LoVo (cell line): ENCODE measurements at regions not wholly inside any gene's neighbourhood (a gene's known extent, or its start where the extent isn't known, plus 50 kb on each side); places are given as distances from the start of the nearest gene placed in this dataset.
"Not testable (repeated sequence)": the region's sequence is repeated elsewhere in the genome, so short reads cannot be mapped to it uniquely, and the experiment has no call there.

Experiments
- DNase-seq: peaks from one replicate; pipeline ENCODE4 v3.0.0-alpha.2; 2016; ENCODE audit warnings: low spot score

DNA sequence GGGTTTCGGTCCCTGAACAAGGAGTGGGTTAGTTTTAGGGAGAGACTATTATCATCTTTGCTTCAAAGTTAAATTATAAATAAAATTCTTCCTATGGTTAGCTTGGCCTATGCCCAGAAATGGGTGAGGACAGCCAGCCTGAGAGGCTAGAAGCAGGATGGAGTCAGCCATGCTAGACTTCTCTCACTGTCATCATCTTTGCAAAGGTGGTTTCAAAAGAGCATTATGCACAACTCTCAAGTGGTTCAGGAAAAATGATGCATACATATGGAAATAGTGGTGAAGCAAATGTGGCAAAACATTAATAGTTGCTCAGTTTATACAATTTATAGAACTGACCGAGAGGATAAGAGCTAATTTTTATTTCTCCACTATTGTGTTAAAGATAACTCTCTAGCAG lies 124.3 kb upstream of the FOXN2 start:
- DNase-seq, result no peak

DNA sequence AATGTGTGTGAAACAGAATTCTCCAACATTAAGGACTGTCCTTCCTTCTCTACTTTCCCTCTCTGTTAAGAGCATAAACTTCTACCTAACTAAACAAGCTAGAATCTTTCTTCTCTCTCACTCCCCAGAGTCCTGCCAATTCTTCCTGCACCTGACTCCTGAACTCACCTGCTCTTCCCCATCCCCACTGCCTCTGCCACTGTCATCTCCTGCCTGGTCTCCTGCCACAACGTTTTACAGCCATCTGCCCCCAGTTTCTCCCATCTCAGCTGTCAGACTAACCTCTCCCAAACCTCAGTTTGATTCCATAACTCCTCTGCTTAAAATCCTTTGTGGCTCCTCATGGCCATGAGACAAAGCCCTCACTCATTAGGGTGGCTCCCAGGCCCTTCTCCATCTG lies 119.8 kb upstream of the FOXN2 start:
- DNase-seq, result no peak

DNA sequence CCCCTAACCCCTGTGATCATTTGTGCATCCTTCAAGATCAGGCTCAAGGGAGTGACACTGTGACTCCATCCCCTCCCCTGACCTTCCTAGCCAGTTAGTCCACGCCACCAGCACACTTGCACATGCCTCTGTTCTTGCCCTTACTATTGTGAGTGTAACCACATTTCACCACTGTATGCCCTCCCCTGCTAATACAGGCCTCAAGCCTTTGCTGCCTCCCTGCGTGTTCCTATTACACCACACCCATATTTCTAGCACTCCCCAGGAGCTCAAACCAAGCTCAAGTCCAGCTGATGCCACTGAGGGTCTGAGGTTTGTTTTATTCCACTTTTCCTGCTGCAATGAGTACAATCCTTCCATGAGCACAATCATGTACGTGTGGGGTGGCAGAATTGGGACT lies 119.3 kb upstream of the FOXN2 start:
- no peak for DNase-seq

DNA sequence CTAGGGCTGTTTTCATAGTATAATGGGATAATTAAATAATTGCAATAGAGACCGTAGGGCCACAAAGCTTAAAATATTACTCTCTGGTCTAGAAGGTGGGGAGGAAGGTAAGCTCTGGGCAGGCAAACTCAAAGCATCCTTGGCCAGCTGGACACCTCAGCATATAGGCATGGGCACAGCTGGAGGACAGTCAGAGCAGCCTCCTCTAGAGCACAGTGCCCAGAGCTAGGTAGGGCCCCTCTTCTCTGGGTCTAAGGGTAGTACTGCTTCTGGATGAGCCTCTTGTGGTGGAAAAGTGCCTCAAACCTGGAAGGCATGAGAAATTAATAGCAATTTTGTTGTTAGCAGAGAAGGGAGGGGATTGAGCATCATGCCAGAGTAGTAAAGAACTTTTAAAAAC lies 116.9 kb upstream of the FOXN2 start:
- no peak for DNase-seq

DNA sequence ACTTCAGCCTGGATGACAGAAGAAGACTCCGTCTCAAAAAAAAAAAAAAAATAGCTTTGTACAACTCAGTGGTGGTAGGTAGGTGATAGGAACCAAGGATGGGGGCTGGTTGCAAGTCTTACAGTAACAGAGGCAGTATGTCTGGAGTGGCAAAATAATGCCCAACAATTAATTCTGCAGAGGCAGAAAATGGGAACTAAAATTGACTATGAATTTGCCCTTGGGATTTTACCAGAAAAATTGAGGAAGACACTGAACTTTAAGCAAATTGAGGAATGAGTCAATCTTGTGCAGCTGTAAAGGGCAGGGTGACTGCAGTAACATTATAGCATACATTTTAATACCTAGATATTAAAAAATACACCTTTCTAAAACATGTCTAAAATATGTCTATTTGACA lies 116.1 kb upstream of the FOXN2 start:
- DNase-seq, result no peak

DNA sequence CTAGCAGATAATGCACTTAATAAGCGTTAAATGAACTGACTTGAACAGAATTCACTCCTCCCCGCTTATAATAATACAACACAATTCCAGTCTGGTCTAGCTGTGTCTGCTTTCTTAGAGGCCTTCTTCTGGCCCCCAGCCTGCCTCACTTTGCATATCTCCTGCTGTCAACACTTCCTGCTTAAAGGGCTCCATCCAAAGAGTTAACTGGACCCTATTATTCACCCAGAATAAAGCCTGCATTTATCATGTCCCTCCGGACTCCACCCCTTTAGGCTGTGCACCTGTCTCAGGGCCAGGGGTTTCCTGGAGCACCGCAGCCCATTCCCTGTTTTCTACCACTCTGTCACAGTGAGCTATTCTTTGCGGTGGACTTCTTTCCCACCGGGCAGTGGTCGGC lies 115.4 kb upstream of the FOXN2 start:
- DNase-seq, result no peak

GRCh38 chr2:48200620-48201293 lies 113.7 kb upstream of the FOXN2 start:
- DNase-seq, result no peak

- not testable (repeated sequence) for DNase-seq
Observed at GRCh38 chr2:48201435-48201834, 113.0 kb upstream of the FOXN2 start.

DNA sequence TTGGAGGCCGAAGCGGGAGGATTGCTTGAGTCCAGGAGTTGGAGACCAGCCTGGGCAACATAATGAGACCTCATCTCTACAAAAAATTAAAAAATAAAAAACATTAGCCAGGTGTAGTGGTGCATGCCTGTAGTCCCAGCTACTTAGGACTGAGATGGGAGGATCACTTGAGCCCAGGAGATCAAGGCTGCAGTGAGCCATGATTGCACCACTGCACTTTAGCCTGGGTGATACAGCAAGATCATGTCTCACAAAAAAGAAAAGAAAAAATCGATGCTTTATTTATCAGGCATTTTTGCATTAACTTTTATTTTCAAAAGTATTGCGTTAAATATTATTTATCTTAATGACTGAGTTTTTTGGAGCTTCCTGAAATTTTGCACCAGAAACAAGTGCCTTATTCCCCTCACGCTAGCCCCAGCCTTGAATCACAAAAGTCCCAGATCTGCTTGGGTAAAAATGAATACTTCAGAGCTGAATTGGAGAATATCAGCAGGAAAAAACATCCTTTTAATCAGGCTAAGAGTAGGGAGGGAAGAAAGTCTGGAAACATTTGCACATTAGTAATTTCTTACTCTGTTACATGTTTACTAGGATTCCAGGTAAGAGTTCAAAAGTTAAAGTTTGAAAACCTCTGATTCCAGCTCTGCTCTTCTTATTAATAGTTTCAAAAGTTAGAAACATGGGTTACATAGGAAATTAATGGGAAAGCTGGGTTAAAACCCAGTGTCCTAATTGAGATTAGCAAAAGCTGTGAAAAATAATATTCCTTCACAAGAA lies 111.4 kb upstream of the FOXN2 start:
- DNase-seq, result no peak

DNA sequence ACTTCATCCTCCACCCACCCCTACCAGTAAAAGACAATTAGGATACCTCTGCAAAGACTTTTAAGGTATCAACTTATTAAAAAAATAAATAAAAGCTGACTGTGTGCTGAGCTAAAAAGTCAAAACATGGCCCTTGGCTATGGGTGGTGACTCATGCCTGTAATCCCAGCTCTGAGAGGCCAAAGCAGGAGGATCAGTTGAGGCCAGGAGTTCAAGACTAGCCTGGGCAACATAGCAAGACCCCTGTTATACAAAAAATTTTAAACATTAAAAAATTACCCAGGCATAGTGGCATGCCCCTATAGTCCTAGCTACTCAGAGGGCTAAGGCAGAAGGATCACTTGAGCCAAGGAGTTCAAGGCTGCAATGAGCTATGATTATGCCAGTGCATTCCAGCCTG lies 110.8 kb upstream of the FOXN2 start:
- DNase-seq, result no peak

DNA sequence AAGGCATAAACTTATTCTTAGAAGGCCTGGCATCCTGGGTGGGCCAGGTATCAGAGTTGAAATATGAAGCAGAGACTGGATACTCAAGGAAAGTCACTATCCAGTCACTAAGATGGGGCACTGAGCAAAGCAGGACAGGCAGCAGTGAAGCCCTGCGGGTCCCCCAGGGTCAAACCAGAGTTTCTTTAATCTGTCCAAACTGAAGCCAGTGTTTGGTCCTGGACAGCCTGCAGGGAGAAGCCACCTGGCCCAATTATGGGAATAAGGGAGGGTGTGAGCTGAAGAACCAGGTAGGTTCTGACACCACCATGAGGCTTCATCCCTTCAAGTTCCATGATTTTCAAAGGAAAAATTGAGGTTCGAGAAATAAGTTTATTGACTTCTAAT lies 109.7 kb upstream of the FOXN2 start:
- DNase-seq, result no peak

- no peak for DNase-seq
Observed at GRCh38 chr2:48205137-48205798, 109.2 kb upstream of the FOXN2 start.

DNA sequence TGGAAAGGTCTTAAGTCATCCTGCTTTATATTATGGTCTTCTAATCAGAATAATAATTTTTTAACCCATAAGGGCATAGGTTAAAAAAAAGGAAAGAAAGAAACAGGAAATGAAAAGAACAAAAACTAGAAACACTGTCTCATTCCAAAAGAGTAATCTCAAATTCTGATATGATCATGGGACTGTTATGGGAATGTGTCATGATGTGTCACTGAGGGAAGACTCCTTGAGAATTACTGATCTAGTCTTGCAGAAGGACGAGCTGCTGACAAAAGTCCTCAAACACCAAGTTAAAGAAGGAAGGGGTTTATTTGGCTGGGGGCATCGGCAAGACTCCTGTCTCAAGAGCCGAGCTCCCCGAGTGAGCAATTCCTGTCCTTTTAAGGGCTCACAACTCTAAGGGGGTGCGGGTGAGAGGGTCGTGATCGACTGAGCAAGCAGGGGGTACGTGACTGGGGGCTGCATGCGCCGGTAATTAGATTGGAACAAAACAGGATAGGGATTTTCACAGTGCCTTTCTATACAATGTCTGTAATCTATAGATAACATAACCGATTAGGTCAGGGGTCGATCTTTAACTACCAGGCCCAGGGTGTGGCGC lies 108.3 kb upstream of the FOXN2 start:
- DNase-seq, result not testable (repeated sequence)

- no peak for DNase-seq
Observed at GRCh38 chr2:48207201-48207641, 107.3 kb upstream of the FOXN2 start.

GRCh38 chr2:48207851-48208250 lies 106.6 kb upstream of the FOXN2 start:
- DNase-seq, result no peak

- DNase-seq, result no peak
Observed at GRCh38 chr2:48209214-48209885, 105.1 kb upstream of the FOXN2 start.

DNA sequence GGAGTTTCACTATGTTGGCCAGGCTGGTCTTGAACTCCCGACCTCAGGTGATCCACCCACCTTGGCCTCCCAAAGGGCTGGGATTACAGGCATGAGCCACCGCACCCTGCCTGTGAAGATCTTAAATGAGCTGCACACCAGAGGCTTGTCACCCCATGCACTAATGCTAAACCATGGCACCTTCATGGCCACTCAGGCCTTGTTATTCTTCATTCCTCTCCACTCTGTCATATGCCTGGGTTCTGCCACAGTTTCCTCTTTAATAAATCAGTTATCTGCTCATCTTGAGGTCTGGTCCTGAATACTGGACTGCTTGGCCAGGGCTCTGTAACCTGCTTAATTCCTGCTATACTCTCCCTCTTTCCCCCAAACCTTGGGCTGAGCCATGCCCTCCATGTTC lies 104.3 kb upstream of the FOXN2 start:
- no peak for DNase-seq

- DNase-seq, result no peak
Observed at GRCh38 chr2:48213646-48214045, 100.8 kb upstream of the FOXN2 start.

DNA sequence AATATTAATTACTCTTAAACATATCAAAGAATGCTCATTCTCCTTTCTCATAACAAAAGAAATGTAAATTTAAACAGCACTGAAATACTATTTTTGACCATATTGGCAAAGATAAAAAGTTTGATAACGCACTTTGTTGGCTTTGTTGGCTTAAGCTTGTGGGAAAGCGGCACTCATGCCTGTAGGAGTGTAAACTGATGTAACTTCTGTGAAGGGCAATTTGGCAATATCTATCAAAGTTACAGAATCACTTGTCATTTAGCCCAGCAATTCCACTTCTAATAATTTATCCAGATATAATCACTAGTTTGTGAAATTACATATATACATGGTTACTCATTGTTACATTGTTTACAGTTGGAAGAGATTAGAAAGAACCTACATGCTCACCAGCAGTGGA lies 96.3 kb upstream of the FOXN2 start:
- DNase-seq, result no peak

- DNase-seq, result no peak
Observed at GRCh38 chr2:48219234-48219554, 95.3 kb upstream of the FOXN2 start.

GRCh38 chr2:48219555-48220436 lies 94.7 kb upstream of the FOXN2 start:
- DNase-seq, result no peak
